ENCODE measurements at regions not wholly inside any gene's neighbourhood (a gene's known extent, or its start where the extent isn't known, plus 50 kb on each side); places are given as distances from the start of the nearest gene placed in this dataset.

DNA sequence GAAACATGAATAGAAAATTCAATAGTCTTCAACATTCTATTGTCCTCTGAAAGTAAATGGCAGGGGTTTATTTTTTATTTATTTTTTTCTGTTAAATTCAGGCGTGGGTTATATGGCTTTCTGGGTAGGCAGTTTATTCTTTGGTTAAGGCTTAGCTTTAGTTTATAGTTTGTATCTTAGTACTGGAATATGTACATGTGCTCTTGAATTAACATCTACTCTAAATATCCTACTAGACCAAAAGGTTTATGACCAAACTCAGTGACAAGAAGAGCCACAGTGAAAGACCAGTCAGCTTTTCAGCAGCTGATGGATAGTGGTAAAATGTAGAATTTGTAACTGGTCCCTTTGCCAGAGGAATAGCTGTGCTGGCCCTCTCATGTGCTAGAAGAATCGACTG lies 62.0 kb upstream of the DAB2 start:
- no peak overlapping the region for H3K4me3 ChIP-seq (ENCODE audit: low read length)
- H3K9me3 ChIP-seq (replicated peaks; ENCODE audit: insufficient read depth, low read length) = no peaks in the 10 kb centered on the region
- H3K4me1 ChIP-seq (ENCODE audit: low read length) = peaks cover 9% of the 10 kb centered on the region
- no peak overlapping the region for H3K4me2 ChIP-seq (ENCODE audit: low read depth, low read length)
- no peak overlapping the region for H3K9ac ChIP-seq (ENCODE audit: low read length)
- no peak for DNase-seq
- no peaks in the 10 kb centered on the region for H3K79me2 ChIP-seq (ENCODE audit: low read length)
- H2AFZ ChIP-seq (ENCODE audit: low read length) = no peak overlapping the region
- TF ChIP-seq CTCF (IDR thresholded peaks at IDR 0.05; ENCODE audit: low read length) (no peak), EZH2phosphoT487 (IDR thresholded peaks at IDR 0.05; ENCODE audit: low read length) (no peak)
- no peaks in the 10 kb centered on the region for H3K36me3 ChIP-seq (replicated peaks; ENCODE audit: insufficient read depth, low read length)
- no peaks in the 10 kb centered on the region for H4K20me1 ChIP-seq (ENCODE audit: insufficient read depth, low read length)
- H3K27ac ChIP-seq (ENCODE audit: low read length) = no peak overlapping the region
- H3F3A ChIP-seq (ENCODE audit: insufficient read depth, low read length) = peaks cover 8% of the 10 kb centered on the region
- H3K27me3 ChIP-seq (replicated peaks; ENCODE audit: insufficient read depth, low read length) = no peaks in the 10 kb centered on the region
- H3K9me2 ChIP-seq (replicated peaks; ENCODE audit: insufficient read depth, low read length) = no peaks in the 10 kb centered on the region

- H3K79me2 ChIP-seq (ENCODE audit: low read length) = no peaks in the 10 kb centered on the region
- H3K4me3 ChIP-seq (ENCODE audit: low read length) = no peak overlapping the region
- peaks cover 13% of the 10 kb centered on the region for H3K4me1 ChIP-seq (ENCODE audit: low read length)
- H3K27ac ChIP-seq (ENCODE audit: low read length) = no peak overlapping the region
- H3F3A ChIP-seq (ENCODE audit: insufficient read depth, low read length) = peaks cover 13% of the 10 kb centered on the region
- DNase-seq = no peak
- no peaks in the 10 kb centered on the region for H3K27me3 ChIP-seq (replicated peaks; ENCODE audit: insufficient read depth, low read length)
- H4K20me1 ChIP-seq (ENCODE audit: insufficient read depth, low read length) = no peaks in the 10 kb centered on the region
- H2AFZ ChIP-seq (ENCODE audit: low read length) = no peak overlapping the region
- H3K36me3 ChIP-seq (replicated peaks; ENCODE audit: insufficient read depth, low read length) = no peaks in the 10 kb centered on the region
- H3K9me3 ChIP-seq (replicated peaks; ENCODE audit: insufficient read depth, low read length) = no peaks in the 10 kb centered on the region
- H3K9me2 ChIP-seq (replicated peaks; ENCODE audit: insufficient read depth, low read length) = no peaks in the 10 kb centered on the region
- H3K9ac ChIP-seq (ENCODE audit: low read length) = no peak overlapping the region
- no peak overlapping the region for H3K4me2 ChIP-seq (ENCODE audit: low read depth, low read length)
- no peak for TF ChIP-seq CTCF (IDR thresholded peaks at IDR 0.05; ENCODE audit: low read length)
- no peak for TF ChIP-seq EZH2 (optimal IDR thresholded peaks at IDR 0.05; ENCODE audit: low read depth, low read length)
- no peak for TF ChIP-seq EZH2phosphoT487 (IDR thresholded peaks at IDR 0.05; ENCODE audit: low read length)
Observed at GRCh38 chr5:39486361-39486760, 61.6 kb upstream of the DAB2 start.

GRCh38 chr5:39485079-39485478 lies 60.3 kb upstream of the DAB2 start:
- TF ChIP-seq EZH2 (optimal IDR thresholded peaks at IDR 0.05; ENCODE audit: low read depth, low read length) = no peak
- TF ChIP-seq CTCF (IDR thresholded peaks at IDR 0.05; ENCODE audit: low read length) = no peak
- no peak for TF ChIP-seq EZH2phosphoT487 (IDR thresholded peaks at IDR 0.05; ENCODE audit: low read length)
- no peaks in the 10 kb centered on the region for H3K9me2 ChIP-seq (replicated peaks; ENCODE audit: insufficient read depth, low read length)

More at GRCh38 chr5:39485079-39485478, 60.3 kb upstream of the DAB2 start:
- no peak overlapping the region for H2AFZ ChIP-seq (ENCODE audit: low read length)
- no peak overlapping the region for H3K4me2 ChIP-seq (ENCODE audit: low read depth, low read length)
- no peaks in the 10 kb centered on the region for H3K9me3 ChIP-seq (replicated peaks; ENCODE audit: insufficient read depth, low read length)
- peaks cover 14% of the 10 kb centered on the region for H3K4me1 ChIP-seq (ENCODE audit: low read length)
- H3K4me3 ChIP-seq (ENCODE audit: low read length) = no peak overlapping the region
- H3K27ac ChIP-seq (ENCODE audit: low read length) = no peak overlapping the region
- no peaks in the 10 kb centered on the region for H4K20me1 ChIP-seq (ENCODE audit: insufficient read depth, low read length)
- no peaks in the 10 kb centered on the region for H3K36me3 ChIP-seq (replicated peaks; ENCODE audit: insufficient read depth, low read length)
- no peak for DNase-seq
- H3F3A ChIP-seq (ENCODE audit: insufficient read depth, low read length) = peaks cover 13% of the 10 kb centered on the region
- H3K79me2 ChIP-seq (ENCODE audit: low read length) = no peaks in the 10 kb centered on the region
- H3K27me3 ChIP-seq (replicated peaks; ENCODE audit: insufficient read depth, low read length) = no peaks in the 10 kb centered on the region
- no peak overlapping the region for H3K9ac ChIP-seq (ENCODE audit: low read length)

All from MM.1S (cell line).